B cell (primary cell): ENCODE measurements at regions not wholly inside any gene's neighbourhood (a gene's known extent, or its start where the extent isn't known, plus 50 kb on each side); places are given as distances from the start of the nearest gene placed in this dataset.

Experiments
- ATAC-seq: fragments of 200-7000 bp; cut with Tn5 transposase; one replicate; pipeline ENCODE4 v1.10.0; 2021; ENCODE audit warnings: low read depth, mild to moderate bottlenecking, moderate number of reproducible peaks, moderate library complexity
- CTCF ChIA-PET: fragments of 350-600 bp; sonication (Branson Sonifier 250); formaldehyde crosslinking; loops from one replicate; lab custom pipeline; 2021; ENCODE audit warnings: antibody characterized with exemption, inconsistent platforms; lab: Charles Lee
- POLR2A ChIA-PET: fragments of 350-600 bp; sonication (Branson Sonifier 250); formaldehyde crosslinking; loops from one replicate; lab custom pipeline; 2021; ENCODE audit warnings: antibody characterized with exemption; lab: Charles Lee
- DNase-seq: peaks from one replicate; pipeline ENCODE4 v3.0.0; 2013
- H2AFZ ChIP-seq: 2 replicates; pipeline ENCODE4 v1.6.1; 2012; ENCODE audit warnings: mild to moderate bottlenecking, low read depth, low read length; ENCODE audit not compliant: insufficient read depth, poor library complexity, severe bottlenecking
- H3K27ac ChIP-seq, 2 donors: 1 replicate in 1 of 2; 2 replicates in 1 of 2; pipeline ENCODE4 v1.5.1; 2012 to 2013; ENCODE audit warnings: low read length in 2 of 2, mild to moderate bottlenecking in 2 of 2, moderate library complexity in 1 of 2
- H3K27me3 ChIP-seq, 4 experiments: fragments of 200-600 bp in 1 of 4; sonication (generic) in 1 of 4; replicated peaks in 1 of 4; 1 replicate in 2 of 4; 2 replicates in 2 of 4; pipeline versions ENCODE4 v1.6.1 to v1.7.0; 2013 to 2016; ENCODE audit warnings: low read length in 3 of 4, mild to moderate bottlenecking in 2 of 4, mixed read lengths in 1 of 4, moderate library complexity in 1 of 4; ENCODE audit not compliant: insufficient read depth in 4 of 4, control insufficient read depth in 3 of 4; ENCODE audit errors: control extremely low read depth in 1 of 4
- H3K36me3 ChIP-seq, 2 experiments: replicated peaks in 1 of 2; 1 replicate in 1 of 2; 2 replicates in 1 of 2; pipeline versions ENCODE4 v1.6.1 to v1.7.1; 2013; ENCODE audit warnings: low read length in 1 of 2; ENCODE audit not compliant: insufficient read depth in 2 of 2, control insufficient read depth in 1 of 2; ENCODE audit errors: control extremely low read depth in 1 of 2, extremely low read depth in 1 of 2
- H3K4me1 ChIP-seq, 2 donors: fragments of 200-600 bp in 1 of 2; sonication (generic) in 1 of 2; 1 replicate in 1 of 2; 2 replicates in 1 of 2; pipeline versions ENCODE4 v1.5.1 to v1.6.1; 2013 to 2017; ENCODE audit warnings: low read length in 2 of 2; ENCODE audit not compliant: control insufficient read depth in 2 of 2, insufficient read depth in 2 of 2
- H3K4me2 ChIP-seq: replicated peaks from 2 replicates; pipeline ENCODE3; 2012; ENCODE audit warnings: mild to moderate bottlenecking, low read depth, low read length; ENCODE audit not compliant: poor library complexity, severe bottlenecking
- H3K4me3 ChIP-seq, 5 experiments: fragments of 200-600 bp in 1 of 5; sonication (generic) in 1 of 5; 1 replicate in 3 of 5; 2 replicates in 2 of 5; pipeline versions ENCODE4 v1.5.1 to v1.7.0; 2011 to 2016; ENCODE audit warnings: low read length in 4 of 5, mild to moderate bottlenecking in 4 of 5, low read depth in 2 of 5, control low read depth in 1 of 5, moderate library complexity in 1 of 5; ENCODE audit not compliant: insufficient read depth in 1 of 5; ENCODE audit errors: control extremely low read depth in 1 of 5, extremely low read depth in 1 of 5
- H3K79me2 ChIP-seq: fragments of 200-600 bp; sonication (generic); one replicate; pipeline ENCODE4 v1.6.0; 2016; ENCODE audit warnings: low read length; ENCODE audit not compliant: control insufficient read depth, insufficient read depth
- H3K9ac ChIP-seq: fragments of 200-600 bp; sonication (generic); 2 replicates; pipeline ENCODE4 v1.6.1; 2017; ENCODE audit warnings: mild to moderate bottlenecking, low read length, moderate library complexity
- H3K9me3 ChIP-seq, 3 donors: one replicate each; pipeline versions ENCODE4 v1.6.1 to v1.7.1; 2013; ENCODE audit warnings: low read length in 2 of 3; ENCODE audit not compliant: control insufficient read depth in 2 of 3, insufficient read depth in 1 of 3; ENCODE audit errors: control extremely low read depth in 1 of 3
- H4K20me1 ChIP-seq: 2 replicates; pipeline ENCODE4 v1.6.0; 2012; ENCODE audit warnings: mild to moderate bottlenecking, low read length; ENCODE audit not compliant: insufficient read depth, control insufficient read depth, poor library complexity, severe bottlenecking
- H3K27ac Mint-ChIP-seq: one replicate; pipeline ENCODE4 v1.8.0; 2021; ENCODE audit warnings: mixed read lengths
- H3K27me3 Mint-ChIP-seq: one replicate; pipeline ENCODE4 v1.8.0; 2021; ENCODE audit warnings: mixed read lengths
- H3K4me1 Mint-ChIP-seq: one replicate; pipeline ENCODE4 v1.8.0; 2021; ENCODE audit warnings: mixed read lengths
- H3K4me3 Mint-ChIP-seq: one replicate; pipeline ENCODE4 v1.8.0; 2021; ENCODE audit warnings: mixed read lengths
- H3K9me3 Mint-ChIP-seq: one replicate; pipeline ENCODE4 v1.8.0; 2022; ENCODE audit warnings: mixed read lengths; ENCODE audit not compliant: insufficient read depth
- EZH2 ChIP-seq: IDR thresholded peaks from 2 replicates; pipeline ENCODE4 v1.6.1; 2012; ENCODE audit warnings: borderline replicate concordance, low read depth, mild to moderate bottlenecking, moderate library complexity, low read length; ENCODE audit not compliant: insufficient read depth, poor library complexity, severe bottlenecking
- WGBS: methylation state at CpG from one replicate; pipeline ENCODE4 v1.1.5; 2013; ENCODE audit warnings: missing lambda C conversion rate; ENCODE audit not compliant: insufficient coverage; 5-methylcytosine and 5-hydroxymethylcytosine counted together
- intact Hi-C: fragments of 100-400 bp; cut with micrococcal nuclease; formaldehyde crosslinking; loops from one replicate; pipeline ENCODE4 v1.10.0; 2022
- TF ChIP-seq, protein P1 (sequence below): fragments of 200-600 bp; IDR thresholded peaks from one replicate; pipeline ENCODE4 v1.8.0; 2022; ENCODE audit warnings: antibody characterized with exemption, mild to moderate bottlenecking

DNA sequence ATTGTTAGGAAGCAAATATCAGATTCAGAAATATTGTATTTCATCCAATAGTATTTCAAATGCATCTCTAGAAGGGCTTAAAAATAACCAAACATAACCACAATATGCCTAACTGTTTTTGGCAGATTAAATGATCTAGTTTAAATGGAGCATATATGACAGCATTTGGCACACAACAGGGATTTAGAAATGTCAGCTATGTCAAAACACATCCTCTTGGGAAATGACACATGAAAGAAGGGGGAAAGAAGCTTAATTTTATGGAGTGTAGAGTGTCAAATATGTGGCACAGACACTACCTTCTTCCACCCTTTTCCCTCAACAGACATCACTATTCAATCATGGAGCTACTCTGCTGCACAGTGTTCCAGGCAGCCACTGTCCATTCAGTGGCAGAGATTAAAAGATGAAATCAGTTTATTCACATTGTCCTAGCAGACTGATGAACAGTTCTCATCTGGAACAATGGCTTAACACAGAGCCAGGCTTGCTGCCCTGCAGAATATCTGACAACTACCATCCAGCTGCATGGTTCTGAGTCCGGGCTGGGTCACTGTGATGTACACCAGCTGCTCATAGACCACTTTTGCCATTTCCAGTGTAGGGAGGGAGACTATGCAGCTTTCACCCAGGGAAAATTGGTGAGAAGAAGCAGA, 349.8 kb downstream of the DHX35 start:
- Histone ChIP-seq H2AFZ (no peak overlapping the region), H4K20me1 (no peaks in the 10 kb centered on the region), H3K27me3 (peaks cover 0 to 4% (median 0%) of the 10 kb centered on the region in 4 experiments), H3K36me3 (no peaks in the 10 kb centered on the region), H3K4me1 (peaks cover 0 to 18% of the 10 kb centered on the region in 2 donors), H3K9me3 (peaks cover 0 to 8% (median 0%) of the 10 kb centered on the region in 3 donors), H3K27ac (no peak overlapping the region), H3K4me2 (no peak overlapping the region), H3K4me3 (no peak overlapping the region), H3K79me2 (no peaks in the 10 kb centered on the region), H3K9ac (no peak overlapping the region)
- ChIA-PET CTCF (no interaction called here), POLR2A (no interaction called here)
- Mint-ChIP-seq H3K27me3 (peaks cover 7% of the 10 kb centered on the region), H3K9me3 (peaks cover 4% of the 10 kb centered on the region), H3K4me1 (peaks cover 17% of the 10 kb centered on the region), H3K27ac (no peak overlapping the region), H3K4me3 (no peak overlapping the region)
- WGBS, result no CpG with 5 or more reads among the region's 1 CpG
- intact Hi-C loops, result no loop called here
- no peak for DNase-seq
- no peak for ATAC-seq
- TF ChIP-seq EZH2, result no peak
- TF ChIP-seq, protein P1, sequence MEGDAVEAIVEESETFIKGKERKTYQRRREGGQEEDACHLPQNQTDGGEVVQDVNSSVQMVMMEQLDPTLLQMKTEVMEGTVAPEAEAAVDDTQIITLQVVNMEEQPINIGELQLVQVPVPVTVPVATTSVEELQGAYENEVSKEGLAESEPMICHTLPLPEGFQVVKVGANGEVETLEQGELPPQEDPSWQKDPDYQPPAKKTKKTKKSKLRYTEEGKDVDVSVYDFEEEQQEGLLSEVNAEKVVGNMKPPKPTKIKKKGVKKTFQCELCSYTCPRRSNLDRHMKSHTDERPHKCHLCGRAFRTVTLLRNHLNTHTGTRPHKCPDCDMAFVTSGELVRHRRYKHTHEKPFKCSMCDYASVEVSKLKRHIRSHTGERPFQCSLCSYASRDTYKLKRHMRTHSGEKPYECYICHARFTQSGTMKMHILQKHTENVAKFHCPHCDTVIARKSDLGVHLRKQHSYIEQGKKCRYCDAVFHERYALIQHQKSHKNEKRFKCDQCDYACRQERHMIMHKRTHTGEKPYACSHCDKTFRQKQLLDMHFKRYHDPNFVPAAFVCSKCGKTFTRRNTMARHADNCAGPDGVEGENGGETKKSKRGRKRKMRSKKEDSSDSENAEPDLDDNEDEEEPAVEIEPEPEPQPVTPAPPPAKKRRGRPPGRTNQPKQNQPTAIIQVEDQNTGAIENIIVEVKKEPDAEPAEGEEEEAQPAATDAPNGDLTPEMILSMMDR, result no peak

DNA sequence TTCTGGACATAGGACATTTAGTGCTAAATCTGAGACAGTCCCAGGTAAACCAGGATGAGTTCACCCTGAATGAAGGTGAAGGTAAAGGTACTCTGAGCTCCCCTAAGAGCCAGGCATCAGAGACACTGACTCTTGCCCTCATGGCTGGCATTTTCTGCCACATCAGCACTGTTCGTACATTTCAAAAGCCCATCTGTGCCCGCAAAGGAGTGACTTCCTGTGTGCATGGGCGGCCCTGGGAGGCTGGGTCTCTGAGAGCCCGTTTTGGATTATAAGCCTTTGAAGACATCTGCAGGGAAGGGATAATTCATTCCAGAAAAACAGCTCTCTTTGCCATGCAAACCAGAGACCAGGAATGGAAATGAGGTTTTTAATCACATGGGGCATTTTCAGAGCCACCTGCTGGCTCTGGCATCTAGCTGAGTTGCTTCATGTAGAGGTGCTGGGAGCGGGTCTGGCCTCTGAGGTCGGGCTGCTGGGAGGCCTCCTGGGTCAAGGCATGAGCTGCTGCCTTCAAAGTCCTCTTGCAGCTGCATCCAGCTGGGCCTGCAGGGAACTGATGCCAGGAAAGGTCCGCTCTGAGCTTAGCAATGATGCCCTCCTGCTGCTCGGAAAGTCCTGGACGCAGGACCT, 348.3 kb downstream of the DHX35 start:
- ChIA-PET POLR2A (no interaction called here), CTCF (interaction anchor here (1.0 kb wide), 2 partner anchors 11 to 12 kb away, joined by 3 read pairs; no protein-coding TSS in a partner anchor)
- no peak for ATAC-seq
- no peak overlapping the region for H3K4me3 ChIP-seq
- peaks cover 4% of the 10 kb centered on the region for H3K9me3 Mint-ChIP-seq
- no peak overlapping the region for H2AFZ ChIP-seq
- no peaks in the 10 kb centered on the region for H4K20me1 ChIP-seq
- 64% methylated on average over 6 of the region's 9 CpGs for WGBS
- no peak for DNase-seq
- H3K79me2 ChIP-seq, result no peaks in the 10 kb centered on the region
- H3K4me2 ChIP-seq, result no peak overlapping the region
- H3K9ac ChIP-seq, result no peak overlapping the region
- H3K27me3 Mint-ChIP-seq, result peaks cover 6% of the 10 kb centered on the region
- peaks cover 0 to 8% (median 0%) of the 10 kb centered on the region in 3 donors for H3K9me3 ChIP-seq
- intact Hi-C loops, result no loop called here
- H3K27ac Mint-ChIP-seq, result no peak overlapping the region
- peaks cover 0 to 4% (median 0%) of the 10 kb centered on the region in 4 experiments for H3K27me3 ChIP-seq
- H3K4me1 Mint-ChIP-seq, result peaks cover 17% of the 10 kb centered on the region
- no peak overlapping the region for H3K27ac ChIP-seq
- H3K4me1 ChIP-seq, result peaks cover 0 to 18% of the 10 kb centered on the region in 2 donors
- no peaks in the 10 kb centered on the region for H3K36me3 ChIP-seq
- H3K4me3 Mint-ChIP-seq, result no peak overlapping the region
- TF ChIP-seq, protein P1, result no peak
- TF ChIP-seq EZH2, result no peak
